BLaER1 (cell line): ENCODE measurements at regions not wholly inside any gene's neighbourhood (a gene's known extent, or its start where the extent isn't known, plus 50 kb on each side); places are given as distances from the start of the nearest gene placed in this dataset.
"Not testable (repeated sequence)": the region's sequence is repeated elsewhere in the genome, so short reads cannot be mapped to it uniquely, and the experiment has no call there.

Source experiments
- H3K27ac ChIP-seq: shearing (Covaris generic); formaldehyde crosslinking; 2 replicates; pipeline ENCODE4 v1.8.1; 2022
- H3K27me3 ChIP-seq: shearing (Covaris generic); formaldehyde crosslinking; 2 replicates; pipeline ENCODE4 v1.8.1; 2022
- H3K36me3 ChIP-seq: shearing (Covaris generic); formaldehyde crosslinking; 2 replicates; pipeline ENCODE4 v1.8.1; 2022
- H3K4me1 ChIP-seq: shearing (Covaris generic); formaldehyde crosslinking; 2 replicates; pipeline ENCODE4 v1.8.1; 2022
- H3K4me2 ChIP-seq: shearing (Covaris generic); formaldehyde crosslinking; 2 replicates; pipeline ENCODE4 v1.8.1; 2022
- H3K4me3 ChIP-seq: shearing (Covaris generic); formaldehyde crosslinking; 2 replicates; pipeline ENCODE4 v1.8.1; 2022
- H3K9ac ChIP-seq: shearing (Covaris generic); formaldehyde crosslinking; 2 replicates; pipeline ENCODE4 v1.8.1; 2022
- H3K9me3 ChIP-seq: shearing (Covaris generic); formaldehyde crosslinking; 2 replicates; pipeline ENCODE4 v1.8.1; 2022
- H4K20me1 ChIP-seq: shearing (Covaris generic); formaldehyde crosslinking; 2 replicates; pipeline ENCODE4 v1.8.1; 2022
- Cebpa-rat ChIP-seq: shearing (Covaris generic); IDR thresholded peaks from 2 replicates; pipeline ENCODE4 v1.8.1; 2022

GRCh38 chr5:63743096-63743798, 219.0 kb downstream of the HTR1A start:
- H3K27ac ChIP-seq = no peak overlapping the region
- H3K9me3 ChIP-seq = no peaks in the 10 kb centered on the region
- H3K4me2 ChIP-seq = no peak overlapping the region
- H3K27me3 ChIP-seq = no peaks in the 10 kb centered on the region
- H3K4me1 ChIP-seq = no peaks in the 10 kb centered on the region
- H3K9ac ChIP-seq = no peak overlapping the region
- H3K36me3 ChIP-seq = no peaks in the 10 kb centered on the region
- no peak for TF ChIP-seq Cebpa-rat
- no peaks in the 10 kb centered on the region for H4K20me1 ChIP-seq
- H3K4me3 ChIP-seq = no peak overlapping the region

- H3K36me3 ChIP-seq, H4K20me1 ChIP-seq, H3K27me3 ChIP-seq, H3K9me3 ChIP-seq, H3K27ac ChIP-seq, H3K4me3 ChIP-seq, H3K9ac ChIP-seq, H3K4me2 ChIP-seq, H3K4me1 ChIP-seq: not testable (repeated sequence)
Observed at GRCh38 chr5:63732880-63733279, 229.4 kb downstream of the HTR1A start.

GRCh38 chr5:63727583-63727982, 234.7 kb downstream of the HTR1A start:
- H3K27me3 ChIP-seq = no peaks in the 10 kb centered on the region
- no peak overlapping the region for H3K27ac ChIP-seq
- peaks cover 13% of the 10 kb centered on the region; the same call in 1 of the 2 replicates for H3K4me1 ChIP-seq
- no peaks in the 10 kb centered on the region for H3K9me3 ChIP-seq
- no peaks in the 10 kb centered on the region for H3K36me3 ChIP-seq
- no peak overlapping the region for H3K9ac ChIP-seq
- H3K4me2 ChIP-seq = no peak overlapping the region
- no peak for TF ChIP-seq Cebpa-rat
- no peak overlapping the region for H3K4me3 ChIP-seq
- H4K20me1 ChIP-seq = no peaks in the 10 kb centered on the region

GRCh38 chr5:63726496-63726895, 235.7 kb downstream of the HTR1A start:
- TF ChIP-seq Cebpa-rat = no peak
- Histone ChIP-seq H3K9ac (no peak overlapping the region), H4K20me1 (no peaks in the 10 kb centered on the region), H3K4me3 (no peak overlapping the region), H3K9me3 (no peaks in the 10 kb centered on the region), H3K27ac (no peak overlapping the region), H3K36me3 (no peaks in the 10 kb centered on the region), H3K27me3 (no peaks in the 10 kb centered on the region), H3K4me2 (no peak overlapping the region), H3K4me1 (peaks cover 13% of the 10 kb centered on the region; the same call in 1 of the 2 replicates)

- no peak overlapping the region for H3K27ac ChIP-seq
- no peaks in the 10 kb centered on the region for H3K36me3 ChIP-seq
- no peak overlapping the region for H3K9ac ChIP-seq
- H3K27me3 ChIP-seq = no peaks in the 10 kb centered on the region
- H3K4me3 ChIP-seq = no peak overlapping the region
- no peaks in the 10 kb centered on the region for H3K9me3 ChIP-seq
- no peak overlapping the region for H3K4me2 ChIP-seq
- H3K4me1 ChIP-seq = no peaks in the 10 kb centered on the region
- H4K20me1 ChIP-seq = no peaks in the 10 kb centered on the region
- no peak for TF ChIP-seq Cebpa-rat
Observed at GRCh38 chr5:63719147-63719546, 243.1 kb downstream of the HTR1A start.

GRCh38 chr5:63700241-63700640, 262.0 kb downstream of the HTR1A start:
- Histone ChIP-seq H4K20me1 (no peaks in the 10 kb centered on the region), H3K4me2 (no peak overlapping the region), H3K27ac (no peak overlapping the region), H3K27me3 (no peaks in the 10 kb centered on the region), H3K4me1 (no peaks in the 10 kb centered on the region), H3K9me3 (no peaks in the 10 kb centered on the region), H3K9ac (no peak overlapping the region), H3K36me3 (no peaks in the 10 kb centered on the region), H3K4me3 (no peak overlapping the region)
- TF ChIP-seq Cebpa-rat = no peak

- Histone ChIP-seq H3K9ac (no peak overlapping the region), H3K4me1 (no peaks in the 10 kb centered on the region), H3K9me3 (no peaks in the 10 kb centered on the region), H3K27ac (no peak overlapping the region), H3K27me3 (no peaks in the 10 kb centered on the region), H3K4me2 (no peak overlapping the region), H4K20me1 (no peaks in the 10 kb centered on the region), H3K4me3 (no peak overlapping the region), H3K36me3 (no peaks in the 10 kb centered on the region)
- no peak for TF ChIP-seq Cebpa-rat
Observed at GRCh38 chr5:63697811-63698210, 264.4 kb downstream of the HTR1A start.

- Histone ChIP-seq H3K36me3 (no peaks in the 10 kb centered on the region), H3K4me3 (no peak overlapping the region), H3K27ac (no peak overlapping the region), H3K4me2 (no peak overlapping the region), H4K20me1 (no peaks in the 10 kb centered on the region), H3K9ac (no peak overlapping the region), H3K4me1 (no peaks in the 10 kb centered on the region), H3K9me3 (no peaks in the 10 kb centered on the region), H3K27me3 (no peaks in the 10 kb centered on the region)
- TF ChIP-seq Cebpa-rat = no peak
Observed at GRCh38 chr5:63690546-63690945, 271.7 kb downstream of the HTR1A start.

GRCh38 chr5:63687854-63688516, 274.3 kb downstream of the HTR1A start:
- no peak overlapping the region for H3K4me3 ChIP-seq
- no peaks in the 10 kb centered on the region for H3K36me3 ChIP-seq
- no peak overlapping the region for H3K4me2 ChIP-seq
- no peaks in the 10 kb centered on the region for H3K27me3 ChIP-seq
- no peaks in the 10 kb centered on the region for H4K20me1 ChIP-seq
- no peak overlapping the region for H3K9ac ChIP-seq
- no peak for TF ChIP-seq Cebpa-rat
- no peak overlapping the region for H3K27ac ChIP-seq
- no peaks in the 10 kb centered on the region for H3K9me3 ChIP-seq
- no peaks in the 10 kb centered on the region for H3K4me1 ChIP-seq

- H3K4me1 ChIP-seq = no peaks in the 10 kb centered on the region
- H3K27me3 ChIP-seq = no peaks in the 10 kb centered on the region
- H3K27ac ChIP-seq = no peak overlapping the region
- no peaks in the 10 kb centered on the region for H3K36me3 ChIP-seq
- no peaks in the 10 kb centered on the region for H4K20me1 ChIP-seq
- TF ChIP-seq Cebpa-rat = no peak
- no peak overlapping the region for H3K9ac ChIP-seq
- no peak overlapping the region for H3K4me2 ChIP-seq
- no peaks in the 10 kb centered on the region for H3K9me3 ChIP-seq
- H3K4me3 ChIP-seq = no peak overlapping the region
Observed at GRCh38 chr5:63686938-63687337, 275.3 kb downstream of the HTR1A start.

- Histone ChIP-seq H3K4me3 (no peak overlapping the region), H3K9me3 (no peaks in the 10 kb centered on the region), H3K4me1 (no peaks in the 10 kb centered on the region), H3K27ac (no peak overlapping the region), H3K36me3 (no peaks in the 10 kb centered on the region), H3K4me2 (no peak overlapping the region), H3K27me3 (no peaks in the 10 kb centered on the region), H3K9ac (no peak overlapping the region), H4K20me1 (no peaks in the 10 kb centered on the region)
- no peak for TF ChIP-seq Cebpa-rat
Observed at GRCh38 chr5:63686181-63686580, 276.1 kb downstream of the HTR1A start.
